ENCODE measurements at regions not wholly inside any gene's neighbourhood (a gene's known extent, or its start where the extent isn't known, plus 50 kb on each side); places are given as distances from the start of the nearest gene placed in this dataset.
"Not testable (repeated sequence)": the region's sequence is repeated elsewhere in the genome, so short reads cannot be mapped to it uniquely, and the experiment has no call there.

DNA sequence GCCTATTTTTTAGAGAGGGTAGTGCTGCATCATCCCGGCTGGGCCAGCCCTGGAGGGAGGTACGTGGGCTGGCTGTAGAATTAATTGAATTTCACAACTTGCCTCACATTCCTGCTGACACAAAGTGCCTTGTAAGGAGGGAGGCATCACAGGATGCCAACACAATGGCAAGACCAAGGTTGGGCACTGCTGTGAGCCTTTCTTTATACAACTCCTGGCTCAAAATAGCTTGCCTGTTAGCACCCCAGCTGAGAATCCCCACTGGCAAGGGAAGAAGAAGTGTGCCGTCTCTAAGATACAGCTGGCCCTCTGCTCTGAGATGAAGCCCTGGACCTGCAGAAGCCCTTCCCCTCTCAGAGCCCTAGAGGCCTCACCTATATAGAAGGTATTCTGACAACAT, 873.9 kb downstream of the GRID1 start:
- Histone ChIP-seq H3K9ac (ENCODE audit: low read length in 5 of 5) (no peak overlapping the region), H3K27me3 (ENCODE audit: control insufficient read depth in 5 of 5, insufficient read depth in 4 of 5, low read length in 5 of 5) (no peaks in the 10 kb centered on the region), H3K9me3 (ENCODE audit: control insufficient read depth in 5 of 5, low read length in 5 of 5) (no peaks in the 10 kb centered on the region), H3K36me3 (ENCODE audit: control insufficient read depth in 5 of 5, insufficient read depth in 5 of 5, low read length in 5 of 5) (no peaks in the 10 kb centered on the region), H3K4me3 (ENCODE audit: low read depth in 1 of 5, low read length in 5 of 5) (no peak overlapping the region), H3K27ac (ENCODE audit: low read depth, low read length) (no peak overlapping the region), H3K4me1 (ENCODE audit: control insufficient read depth in 5 of 5, insufficient read depth in 5 of 5, low read length in 5 of 5) (no peaks in the 10 kb centered on the region)

DNA sequence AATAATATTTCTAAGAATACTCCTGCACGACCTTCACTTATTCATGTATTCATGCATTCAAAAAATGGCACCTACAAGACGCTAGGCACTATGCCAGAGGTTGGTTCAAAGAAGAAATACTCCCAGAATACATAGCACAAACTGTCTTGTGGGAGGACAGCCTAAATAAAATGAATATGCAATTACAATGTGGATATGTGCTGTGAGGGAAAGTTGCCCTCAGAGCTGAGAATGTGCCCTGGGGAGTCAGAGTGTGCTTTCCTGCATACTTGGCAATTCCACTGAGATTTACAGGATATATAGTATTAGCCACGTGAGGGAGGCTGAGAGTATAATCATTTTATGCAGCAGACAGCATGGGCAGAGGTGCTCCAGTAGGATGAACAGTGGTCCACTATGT, 872.9 kb downstream of the GRID1 start:
- Histone ChIP-seq H3K36me3 (ENCODE audit: control insufficient read depth in 5 of 5, insufficient read depth in 5 of 5, low read length in 5 of 5) (no peaks in the 10 kb centered on the region), H3K9ac (ENCODE audit: low read length in 5 of 5) (no peak overlapping the region), H3K27ac (ENCODE audit: low read depth, low read length) (no peak overlapping the region), H3K9me3 (ENCODE audit: control insufficient read depth in 5 of 5, low read length in 5 of 5) (no peaks in the 10 kb centered on the region), H3K4me1 (ENCODE audit: control insufficient read depth in 5 of 5, insufficient read depth in 5 of 5, low read length in 5 of 5) (no peaks in the 10 kb centered on the region), H3K27me3 (ENCODE audit: control insufficient read depth in 5 of 5, insufficient read depth in 4 of 5, low read length in 5 of 5) (no peaks in the 10 kb centered on the region), H3K4me3 (ENCODE audit: low read depth in 1 of 5, low read length in 5 of 5) (no peak overlapping the region)

DNA sequence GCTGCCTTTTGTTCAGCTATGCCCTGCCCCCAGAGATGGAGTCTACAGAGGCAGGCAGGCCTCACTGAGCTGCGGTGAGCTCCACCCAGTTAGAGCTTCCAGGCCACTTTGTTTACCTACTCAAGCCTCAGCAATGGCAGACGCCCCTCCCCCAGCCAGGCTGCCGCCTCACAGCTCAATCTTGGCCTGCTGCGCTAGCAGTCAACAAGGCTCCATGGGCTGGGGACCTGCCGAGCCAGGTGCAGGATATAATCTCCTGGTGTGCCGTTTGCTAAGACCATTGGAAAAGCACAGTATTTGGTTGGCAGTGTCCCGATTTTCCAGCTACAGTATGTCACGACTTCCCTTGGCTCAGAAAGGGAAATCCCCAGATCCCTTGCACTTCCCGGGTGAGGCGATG, 862.0 kb downstream of the GRID1 start:
- not testable (repeated sequence) for H3K9ac ChIP-seq (ENCODE audit: low read length in 5 of 5); H3K27ac ChIP-seq (ENCODE audit: low read depth, low read length); H3K36me3 ChIP-seq (ENCODE audit: control insufficient read depth in 5 of 5, insufficient read depth in 5 of 5, low read length in 5 of 5)

DNA sequence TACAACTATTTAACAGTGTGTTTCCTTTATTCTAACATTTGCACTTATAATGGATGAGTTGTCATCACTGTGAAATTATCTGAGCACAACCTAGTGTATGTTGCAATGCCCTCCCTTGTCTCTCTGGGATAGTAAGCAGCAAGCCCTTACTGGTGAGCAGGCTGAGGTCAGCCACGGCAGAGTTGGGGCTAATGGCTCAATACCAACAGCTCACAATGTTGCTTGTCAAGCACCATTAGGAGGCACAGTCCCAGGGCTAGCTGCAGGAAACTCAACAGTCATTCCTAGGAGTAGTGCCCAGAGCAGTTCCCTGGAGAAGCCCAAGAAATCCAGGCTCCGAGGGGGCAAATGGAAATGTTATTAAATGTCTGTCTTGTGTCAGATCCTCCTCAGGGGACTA, 858.4 kb downstream of the GRID1 start:
- Histone ChIP-seq H3K9me3 (ENCODE audit: control insufficient read depth in 5 of 5, low read length in 5 of 5) (peaks cover 0 to 10% (median 0%) of the 10 kb centered on the region in 5 donors), H3K4me1 (ENCODE audit: control insufficient read depth in 5 of 5, insufficient read depth in 5 of 5, low read length in 5 of 5) (peaks cover 0 to 5% (median 0%) of the 10 kb centered on the region in 5 donors), H3K4me3 (ENCODE audit: low read depth in 1 of 5, low read length in 5 of 5) (no peak overlapping the region), H3K36me3 (ENCODE audit: control insufficient read depth in 5 of 5, insufficient read depth in 5 of 5, low read length in 5 of 5) (no peaks in the 10 kb centered on the region), H3K27ac (ENCODE audit: low read depth, low read length) (no peak overlapping the region), H3K9ac (ENCODE audit: low read length in 5 of 5) (no peak overlapping the region), H3K27me3 (ENCODE audit: control insufficient read depth in 5 of 5, insufficient read depth in 4 of 5, low read length in 5 of 5) (peaks cover 0 to 5% (median 0%) of the 10 kb centered on the region in 5 donors)

More for the DNA sequence above, 862.0 kb downstream of the GRID1 start:
- H3K9me3 ChIP-seq (ENCODE audit: control insufficient read depth in 5 of 5, low read length in 5 of 5), result peaks cover 0 to 13% (median 0%) of the 10 kb centered on the region in 5 donors
- H3K4me1 ChIP-seq (ENCODE audit: control insufficient read depth in 5 of 5, insufficient read depth in 5 of 5, low read length in 5 of 5); H3K4me3 ChIP-seq (ENCODE audit: low read depth in 1 of 5, low read length in 5 of 5); H3K27me3 ChIP-seq (ENCODE audit: control insufficient read depth in 5 of 5, insufficient read depth in 4 of 5, low read length in 5 of 5): not testable (repeated sequence)

DNA sequence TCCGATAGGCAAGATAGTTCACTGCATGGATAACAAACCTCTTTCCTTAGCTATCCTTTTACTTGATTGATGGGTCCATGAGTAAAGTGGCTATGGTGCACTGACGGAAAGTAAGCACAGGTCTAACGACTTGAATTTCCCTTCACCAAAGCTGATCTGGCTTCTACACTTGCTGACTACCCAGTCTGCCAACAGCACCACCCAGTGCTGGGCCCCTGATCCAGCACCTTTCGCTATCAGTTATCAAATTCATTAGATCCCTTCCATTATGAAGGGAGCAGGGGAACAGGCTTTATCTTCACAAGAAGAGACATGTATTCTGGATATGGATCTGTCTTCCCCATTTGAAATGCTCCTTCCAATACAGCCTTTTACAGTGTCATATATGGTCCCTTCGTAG, 855.9 kb downstream of the GRID1 start:
- H3K36me3 ChIP-seq (ENCODE audit: control insufficient read depth in 5 of 5, insufficient read depth in 5 of 5, low read length in 5 of 5), result no peaks in the 10 kb centered on the region
- H3K9ac ChIP-seq (ENCODE audit: low read length in 5 of 5), result no peak overlapping the region
- peaks cover 0 to 5% (median 0%) of the 10 kb centered on the region in 5 donors for H3K27me3 ChIP-seq (ENCODE audit: control insufficient read depth in 5 of 5, insufficient read depth in 4 of 5, low read length in 5 of 5)
- no peak overlapping the region for H3K4me3 ChIP-seq (ENCODE audit: low read depth in 1 of 5, low read length in 5 of 5)
- H3K27ac ChIP-seq (ENCODE audit: low read depth, low read length), result no peak overlapping the region
- peaks cover 0 to 5% (median 0%) of the 10 kb centered on the region in 5 donors for H3K4me1 ChIP-seq (ENCODE audit: control insufficient read depth in 5 of 5, insufficient read depth in 5 of 5, low read length in 5 of 5)
- H3K9me3 ChIP-seq (ENCODE audit: control insufficient read depth in 5 of 5, low read length in 5 of 5), result no peaks in the 10 kb centered on the region

DNA sequence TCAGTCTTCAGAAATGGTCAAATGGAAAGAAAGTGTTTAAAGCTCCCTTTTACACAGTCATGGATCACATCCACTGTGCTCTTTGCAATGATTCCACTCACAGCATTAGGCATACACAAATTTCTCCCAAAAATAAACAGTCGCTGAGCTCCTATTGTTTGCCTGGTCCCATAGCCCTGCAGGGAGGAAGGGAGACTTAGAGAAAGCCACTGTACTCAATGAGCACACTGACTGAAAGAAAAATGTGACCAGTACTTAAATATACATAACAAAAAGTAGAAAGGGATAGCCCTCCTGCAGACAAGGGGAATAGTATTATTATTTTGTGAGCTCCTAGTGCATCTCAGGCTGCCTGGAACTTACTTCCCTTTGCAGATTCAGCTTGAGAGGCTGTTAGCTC, 853.2 kb downstream of the GRID1 start:
- no peak overlapping the region for H3K4me3 ChIP-seq (ENCODE audit: low read depth in 1 of 5, low read length in 5 of 5)
- peaks cover 0 to 1% (median 0%) of the 10 kb centered on the region in 5 donors for H3K4me1 ChIP-seq (ENCODE audit: control insufficient read depth in 5 of 5, insufficient read depth in 5 of 5, low read length in 5 of 5)
- no peaks in the 10 kb centered on the region for H3K36me3 ChIP-seq (ENCODE audit: control insufficient read depth in 5 of 5, insufficient read depth in 5 of 5, low read length in 5 of 5)
- no peak overlapping the region for H3K9ac ChIP-seq (ENCODE audit: low read length in 5 of 5)
- H3K27me3 ChIP-seq (ENCODE audit: control insufficient read depth in 5 of 5, insufficient read depth in 4 of 5, low read length in 5 of 5), result peaks cover 0 to 5% (median 0%) of the 10 kb centered on the region in 5 donors
- no peak overlapping the region for H3K27ac ChIP-seq (ENCODE audit: low read depth, low read length)
- no peaks in the 10 kb centered on the region for H3K9me3 ChIP-seq (ENCODE audit: control insufficient read depth in 5 of 5, low read length in 5 of 5)

DNA sequence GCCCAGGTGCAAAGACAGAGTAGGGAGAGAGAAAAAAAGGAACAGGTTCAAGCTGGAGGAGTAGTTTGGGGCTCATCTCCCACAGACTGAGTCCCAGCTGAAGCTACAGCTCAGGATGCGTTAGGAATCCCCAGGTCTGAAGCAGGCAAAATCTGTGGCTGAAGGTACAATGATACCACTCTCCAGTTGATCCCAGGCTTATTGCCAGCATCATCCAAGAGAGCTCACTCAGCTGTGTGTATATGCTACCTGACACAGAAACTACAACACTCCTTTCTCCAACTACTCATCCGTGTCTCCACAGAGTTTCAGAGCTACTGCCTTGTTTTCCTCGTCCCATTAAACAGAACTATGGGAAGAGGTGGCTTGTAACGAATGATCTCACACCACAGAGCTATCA, 851.3 kb downstream of the GRID1 start:
- Histone ChIP-seq H3K27me3 (ENCODE audit: control insufficient read depth in 5 of 5, insufficient read depth in 4 of 5, low read length in 5 of 5) (peaks cover 0 to 4% (median 0%) of the 10 kb centered on the region in 5 donors), H3K27ac (ENCODE audit: low read depth, low read length) (no peak overlapping the region), H3K9me3 (ENCODE audit: control insufficient read depth in 5 of 5, low read length in 5 of 5) (no peaks in the 10 kb centered on the region)

DNA sequence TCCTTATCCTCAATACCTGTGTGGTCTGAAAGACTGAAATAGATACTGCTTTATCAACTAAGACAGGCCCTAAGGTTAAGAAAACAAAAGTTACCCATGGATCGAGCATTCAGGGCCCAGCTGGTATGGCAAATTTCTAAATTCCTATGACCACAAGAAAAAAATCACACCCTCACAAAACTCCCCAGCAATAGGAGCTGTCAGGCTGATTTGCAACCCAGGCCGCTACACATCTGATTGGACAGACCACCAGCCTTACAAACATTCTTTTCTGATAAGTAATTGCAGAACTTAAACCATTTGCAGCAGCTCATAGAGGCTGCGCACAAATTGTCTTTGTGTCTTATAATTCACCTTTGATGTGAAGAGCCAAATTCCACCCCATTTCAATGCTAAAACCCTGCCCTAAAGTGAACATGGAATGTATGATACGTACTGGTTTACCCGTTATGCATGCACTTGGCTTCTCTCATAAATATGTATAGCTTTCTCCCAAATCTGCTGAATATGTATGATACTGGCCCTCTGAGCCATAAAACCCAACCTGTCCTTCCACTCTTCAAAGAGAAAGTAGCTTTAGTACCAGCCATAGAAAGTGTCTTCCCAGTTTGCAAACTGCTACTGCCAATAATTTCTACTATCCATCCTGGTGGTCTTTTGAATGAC, 842.5 kb downstream of the GRID1 start:
- Histone ChIP-seq H3K27ac (ENCODE audit: low read depth, low read length) (no peak overlapping the region), H3K4me1 (ENCODE audit: control insufficient read depth in 5 of 5, insufficient read depth in 5 of 5, low read length in 5 of 5) (no peaks in the 10 kb centered on the region), H3K36me3 (ENCODE audit: control insufficient read depth in 5 of 5, insufficient read depth in 5 of 5, low read length in 5 of 5) (no peaks in the 10 kb centered on the region), H3K9ac (ENCODE audit: low read length in 5 of 5) (no peak overlapping the region), H3K27me3 (ENCODE audit: control insufficient read depth in 5 of 5, insufficient read depth in 4 of 5, low read length in 5 of 5) (no peaks in the 10 kb centered on the region), H3K9me3 (ENCODE audit: control insufficient read depth in 5 of 5, low read length in 5 of 5) (peaks cover 0 to 19% (median 15%) of the 10 kb centered on the region in 5 donors), H3K4me3 (ENCODE audit: low read depth in 1 of 5, low read length in 5 of 5) (no peak overlapping the region)

More for the DNA sequence above, 851.3 kb downstream of the GRID1 start:
- H3K4me1 ChIP-seq (ENCODE audit: control insufficient read depth in 5 of 5, insufficient read depth in 5 of 5, low read length in 5 of 5), result no peaks in the 10 kb centered on the region
- no peak overlapping the region for H3K4me3 ChIP-seq (ENCODE audit: low read depth in 1 of 5, low read length in 5 of 5)
- H3K36me3 ChIP-seq (ENCODE audit: control insufficient read depth in 5 of 5, insufficient read depth in 5 of 5, low read length in 5 of 5), result no peaks in the 10 kb centered on the region
- H3K9ac ChIP-seq (ENCODE audit: low read length in 5 of 5), result no peak overlapping the region

DNA sequence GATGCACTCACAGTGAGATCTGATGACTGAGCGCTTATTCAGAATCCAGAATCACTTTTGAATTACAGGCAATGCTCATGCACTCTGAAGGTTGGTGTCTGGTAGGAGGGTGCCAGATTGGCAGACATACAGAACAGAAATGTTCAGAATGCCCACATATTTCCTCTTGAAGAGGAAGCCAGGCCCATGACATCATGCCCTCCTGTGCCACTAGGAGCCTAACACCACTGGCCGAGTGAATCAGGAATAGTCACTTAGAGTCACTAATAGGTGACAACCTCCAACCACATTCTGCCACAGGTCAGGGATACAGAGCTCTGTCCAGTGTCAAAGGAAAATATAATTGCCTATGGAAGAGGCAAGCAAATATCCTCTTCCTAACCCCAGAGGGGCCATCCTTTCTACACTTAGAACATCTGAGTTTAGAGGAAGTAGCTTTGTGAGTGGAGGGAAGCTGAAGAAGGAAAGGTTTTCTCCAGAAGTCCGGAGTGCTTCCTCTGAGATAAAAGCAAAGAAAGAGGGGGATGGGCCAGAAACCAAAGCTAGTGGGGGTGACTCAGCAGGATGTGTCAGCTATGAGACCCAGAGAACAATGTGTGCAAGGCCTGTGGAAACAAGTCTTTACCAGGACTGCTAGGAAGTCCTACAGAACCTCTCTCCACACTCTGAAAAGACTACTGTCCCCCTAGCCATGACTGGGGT, 838.8 kb downstream of the GRID1 start:
- peak overlapping the region in 1 of 5 donors; percentile 7 for H3K4me3 ChIP-seq (ENCODE audit: low read depth in 1 of 5, low read length in 5 of 5)
- no peak overlapping the region for H3K9ac ChIP-seq (ENCODE audit: low read length in 5 of 5)
- no peaks in the 10 kb centered on the region for H3K36me3 ChIP-seq (ENCODE audit: control insufficient read depth in 5 of 5, insufficient read depth in 5 of 5, low read length in 5 of 5)
- H3K27me3 ChIP-seq (ENCODE audit: control insufficient read depth in 5 of 5, insufficient read depth in 4 of 5, low read length in 5 of 5), result no peaks in the 10 kb centered on the region
- H3K27ac ChIP-seq (ENCODE audit: low read depth, low read length), result no peak overlapping the region
- H3K9me3 ChIP-seq (ENCODE audit: control insufficient read depth in 5 of 5, low read length in 5 of 5), result peaks cover 0 to 21% (median 15%) of the 10 kb centered on the region in 5 donors
- H3K4me1 ChIP-seq (ENCODE audit: control insufficient read depth in 5 of 5, insufficient read depth in 5 of 5, low read length in 5 of 5), result no peaks in the 10 kb centered on the region

DNA sequence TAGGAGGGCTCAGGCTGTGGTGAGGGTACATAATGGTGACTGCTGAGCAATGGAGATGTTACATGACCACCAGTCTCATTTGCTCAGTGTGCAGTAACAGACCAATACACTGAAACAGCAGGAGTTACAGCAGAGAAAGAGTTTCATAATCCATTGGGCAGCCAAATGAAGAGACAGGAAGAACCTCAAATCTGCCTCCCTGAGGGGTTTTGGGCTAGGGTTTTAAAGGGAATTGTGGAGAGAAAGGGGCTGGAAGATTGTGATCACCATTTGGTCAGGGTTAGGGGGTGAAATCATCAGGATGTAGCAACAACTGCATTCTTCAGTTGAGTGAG, 838.3 kb downstream of the GRID1 start:
- no peaks in the 10 kb centered on the region for H3K4me1 ChIP-seq (ENCODE audit: control insufficient read depth in 5 of 5, insufficient read depth in 5 of 5, low read length in 5 of 5)
- H3K27me3 ChIP-seq (ENCODE audit: control insufficient read depth in 5 of 5, insufficient read depth in 4 of 5, low read length in 5 of 5), result no peaks in the 10 kb centered on the region
- H3K27ac ChIP-seq (ENCODE audit: low read depth, low read length), result no peak overlapping the region
- H3K9ac ChIP-seq (ENCODE audit: low read length in 5 of 5), result no peak overlapping the region
- H3K4me3 ChIP-seq (ENCODE audit: low read depth in 1 of 5, low read length in 5 of 5), result peak overlapping the region in 1 of 5 donors; percentile 7
- H3K36me3 ChIP-seq (ENCODE audit: control insufficient read depth in 5 of 5, insufficient read depth in 5 of 5, low read length in 5 of 5), result no peaks in the 10 kb centered on the region
- peaks cover 0 to 21% (median 15%) of the 10 kb centered on the region in 5 donors for H3K9me3 ChIP-seq (ENCODE audit: control insufficient read depth in 5 of 5, low read length in 5 of 5)

Measured in subcutaneous abdominal adipose tissue (tissue), 5 donors.